Small intestine (tissue), 7 donors: ENCODE measurements at regions not wholly inside any gene's neighbourhood (a gene's known extent, or its start where the extent isn't known, plus 50 kb on each side); places are given as distances from the start of the nearest gene placed in this dataset.

Experiments
- DNase-seq, 2 donors: peaks; one replicate each; pipeline versions ENCODE4 v3.0.0 to v3.0.0-alpha.2; 2013
- FAIRE-seq: peaks from 2 replicates; lab custom pipeline; 2012; peaks lifted over from hg19 to GRCh38; lab: Jason Lieb, UNC
- H3K27ac ChIP-seq, 3 donors: one replicate each; pipeline ENCODE4 v1.5.1; 2013; ENCODE audit warnings: low read length in 2 of 3, mild to moderate bottlenecking in 2 of 3, control low read depth in 1 of 3, inconsistent platforms in 1 of 3, low read depth in 1 of 3, moderate library complexity in 1 of 3
- H3K27me3 ChIP-seq, 3 donors: one replicate each; pipeline ENCODE4 v1.6.1; 2013; ENCODE audit warnings: low read length in 3 of 3, inconsistent platforms in 1 of 3; ENCODE audit not compliant: control insufficient read depth in 3 of 3, insufficient read depth in 3 of 3
- H3K36me3 ChIP-seq, 3 donors: one replicate each; pipeline ENCODE4 v1.6.1; 2013; ENCODE audit warnings: low read length in 3 of 3, inconsistent platforms in 1 of 3, low read depth in 1 of 3, mild to moderate bottlenecking in 1 of 3, moderate library complexity in 1 of 3; ENCODE audit not compliant: control insufficient read depth in 3 of 3, insufficient read depth in 2 of 3
- H3K4me1 ChIP-seq, 3 donors: one replicate each; pipeline ENCODE4 v1.6.1; 2013; ENCODE audit warnings: low read length in 2 of 3, inconsistent platforms in 1 of 3, low read depth in 1 of 3, mild to moderate bottlenecking in 1 of 3, moderate library complexity in 1 of 3; ENCODE audit not compliant: control insufficient read depth in 3 of 3, insufficient read depth in 2 of 3
- H3K4me3 ChIP-seq, 3 donors: one replicate each; pipeline ENCODE4 v1.5.1; 2013; ENCODE audit warnings: low read length in 3 of 3, control low read depth in 1 of 3, inconsistent platforms in 1 of 3, low read depth in 1 of 3, mild to moderate bottlenecking in 1 of 3, moderate library complexity in 1 of 3
- H3K9me3 ChIP-seq, 2 donors: one replicate each; pipeline ENCODE4 v1.6.1; 2013; ENCODE audit warnings: low read depth in 1 of 2, low read length in 1 of 2; ENCODE audit not compliant: control insufficient read depth in 2 of 2, insufficient read depth in 1 of 2
- WGBS, 3 donors: extraction: QIAGEN DNeasy Blood & Tissue Kit; methylation state at CpG; one replicate each; pipeline ENCODE4 v1.1.7; 2013; 5-methylcytosine and 5-hydroxymethylcytosine counted together
- donor health status: healthy with polysubstance abuse.
- donor health status: control.
- donor health status: control.
- donor health status: Bipolar disorder and iron deficiency.
- donor health status: healthy.

- H3K27ac ChIP-seq = no peak overlapping the region
- H3K4me3 ChIP-seq = no peak overlapping the region
- DNase-seq = no peak
- H3K36me3 ChIP-seq = no peaks in the 10 kb centered on the region
- no peaks in the 10 kb centered on the region for H3K27me3 ChIP-seq
- H3K4me1 ChIP-seq = no peaks in the 10 kb centered on the region
- WGBS, 3 donors = 64 to 77% (median 73%) methylated on average over 2 of the region's 2 CpGs
- H3K9me3 ChIP-seq = no peaks in the 10 kb centered on the region
- no peak for FAIRE-seq
These were observed 539.3 kb downstream of the MTRR start for GRCh38 chr5:8408258-8408657.

- 65 to 87% (median 73%) methylated on average over 4 of the region's 4 CpGs for WGBS, 3 donors
- no peaks in the 10 kb centered on the region for H3K36me3 ChIP-seq
- FAIRE-seq (no peak), DNase-seq (no peak)
- no peak overlapping the region for H3K27ac ChIP-seq
- no peaks in the 10 kb centered on the region for H3K4me1 ChIP-seq
- no peaks in the 10 kb centered on the region for H3K27me3 ChIP-seq
- H3K4me3 ChIP-seq = no peak overlapping the region
- H3K9me3 ChIP-seq = no peaks in the 10 kb centered on the region
These were observed 541.7 kb downstream of the MTRR start for GRCh38 chr5:8410618-8411017.

- 64 to 82% (median 68%) methylated on average over 7 of the region's 7 CpGs for WGBS, 3 donors
- no peak overlapping the region for H3K27ac ChIP-seq
- FAIRE-seq (no peak), DNase-seq (no peak)
- H3K4me3 ChIP-seq = no peak overlapping the region
- H3K4me1 ChIP-seq = no peaks in the 10 kb centered on the region
- H3K27me3 ChIP-seq = no peaks in the 10 kb centered on the region
- no peaks in the 10 kb centered on the region for H3K36me3 ChIP-seq
- H3K9me3 ChIP-seq = no peaks in the 10 kb centered on the region
These were observed 545.0 kb downstream of the MTRR start for GRCh38 chr5:8413975-8414374.

- no peak overlapping the region for H3K4me3 ChIP-seq
- WGBS, 3 donors = 31 to 41% (median 38%) methylated on average over 4 of the region's 4 CpGs
- FAIRE-seq = no peak
These were observed 548.5 kb downstream of the MTRR start for GRCh38 chr5:8417316-8418048.

GRCh38 chr5:8418049-8418426 lies 549.1 kb downstream of the MTRR start:
- DNase-seq (no peak), FAIRE-seq (no peak)
- no peaks in the 10 kb centered on the region for H3K4me1 ChIP-seq
- H3K9me3 ChIP-seq = no peaks in the 10 kb centered on the region
- H3K36me3 ChIP-seq = no peaks in the 10 kb centered on the region
- H3K27me3 ChIP-seq = no peaks in the 10 kb centered on the region
- H3K27ac ChIP-seq = no peak overlapping the region
- 42 to 74% (median 60%) methylated on average over 3 of the region's 3 CpGs for WGBS, 3 donors
- no peak overlapping the region for H3K4me3 ChIP-seq

More at GRCh38 chr5:8417316-8418048, 548.5 kb downstream of the MTRR start:
- no peaks in the 10 kb centered on the region for H3K36me3 ChIP-seq
- no peak for DNase-seq
- H3K27me3 ChIP-seq = no peaks in the 10 kb centered on the region
- H3K4me1 ChIP-seq = no peaks in the 10 kb centered on the region
- H3K9me3 ChIP-seq = no peaks in the 10 kb centered on the region
- no peak overlapping the region for H3K27ac ChIP-seq

- Histone ChIP-seq H3K27me3 (no peaks in the 10 kb centered on the region), H3K9me3 (peaks cover 0 to 3% of the 10 kb centered on the region in 2 donors), H3K4me1 (no peaks in the 10 kb centered on the region), H3K27ac (no peak overlapping the region), H3K36me3 (no peaks in the 10 kb centered on the region), H3K4me3 (no peak overlapping the region)
- FAIRE-seq (no peak), DNase-seq (no peak)
- 91 to 94% (median 91%) methylated on average over 23 to 24 of the region's 24 CpGs for WGBS, 3 donors
These were observed 561.1 kb downstream of the MTRR start for GRCh38 chr5:8429778-8430758.

- no peak overlapping the region for H3K4me3 ChIP-seq
- peaks cover 0 to 2% (median 0%) of the 10 kb centered on the region in 3 donors for H3K27me3 ChIP-seq
- peaks cover 0 to 3% of the 10 kb centered on the region in 2 donors for H3K9me3 ChIP-seq
- FAIRE-seq (no peak), DNase-seq (no peak)
- 75 to 83% (median 82%) methylated on average over 2 of the region's 2 CpGs for WGBS, 3 donors
- H3K4me1 ChIP-seq = no peaks in the 10 kb centered on the region
- H3K36me3 ChIP-seq = no peaks in the 10 kb centered on the region
- no peak overlapping the region for H3K27ac ChIP-seq
These were observed 565.6 kb downstream of the MTRR start for GRCh38 chr5:8434501-8434900.

- 36 to 42% (median 42%) methylated on average over 1 of the region's 1 CpG for WGBS, 3 donors
- H3K4me3 ChIP-seq = no peak overlapping the region
- FAIRE-seq (no peak), DNase-seq (no peak)
- H3K4me1 ChIP-seq = no peaks in the 10 kb centered on the region
- no peak overlapping the region for H3K27ac ChIP-seq
- peaks cover 0 to 2% (median 0%) of the 10 kb centered on the region in 3 donors for H3K27me3 ChIP-seq
- H3K36me3 ChIP-seq = no peaks in the 10 kb centered on the region
- H3K9me3 ChIP-seq = no peaks in the 10 kb centered on the region
These were observed 568.0 kb downstream of the MTRR start for GRCh38 chr5:8436924-8437323.
